GM19324 (cell line): ENCODE measurements at regions not wholly inside any gene's neighbourhood (a gene's known extent, or its start where the extent isn't known, plus 50 kb on each side); places are given as distances from the start of the nearest gene placed in this dataset.

Experiments
- ATAC-seq: cut with Tn5 transposase; IDR thresholded peaks from one replicate; pipeline ENCODE4 v1.9.1; 2021; ENCODE audit warnings: mild to moderate bottlenecking, moderate library complexity; ENCODE audit not compliant: unreplicated experiment, low FRiP score

DNA sequence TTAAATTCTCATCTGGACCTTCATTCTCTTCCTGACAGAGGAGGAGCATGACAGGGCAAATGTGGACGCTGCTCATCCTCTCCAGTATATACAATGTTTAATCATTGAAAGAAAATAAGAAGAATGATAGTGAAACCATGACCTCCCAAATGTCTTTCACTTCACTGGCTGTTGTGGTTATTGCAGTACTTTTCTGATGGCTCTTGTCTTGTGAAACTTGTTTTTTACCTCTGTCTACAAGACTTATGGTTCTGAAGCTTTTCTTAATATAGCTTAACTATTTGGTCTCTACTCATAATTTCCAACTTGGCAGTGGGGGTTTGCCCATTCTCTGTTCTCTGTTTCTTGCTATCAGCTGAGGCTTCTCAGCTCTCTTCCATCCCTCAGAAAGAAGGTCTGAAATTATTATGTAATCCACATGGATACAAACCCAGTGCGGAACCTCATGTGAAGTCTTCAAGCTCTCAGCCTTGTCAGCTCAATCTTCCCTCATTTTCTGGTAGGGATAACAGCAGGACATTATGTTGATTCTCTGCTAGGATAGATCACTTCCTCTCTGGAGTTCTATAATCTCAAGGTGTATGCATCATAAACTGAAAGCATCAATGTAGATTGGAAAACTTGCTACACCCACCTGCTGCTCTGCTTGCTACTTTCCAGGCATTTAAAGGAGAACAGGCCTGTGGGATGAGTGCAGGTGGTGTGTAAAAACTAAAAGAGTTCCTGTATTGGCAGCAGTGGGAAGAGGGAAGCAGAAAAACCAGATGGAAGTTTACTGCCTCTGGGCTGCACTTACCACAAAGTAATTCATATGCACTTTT is 250.3 kb upstream of the HTR2A start:
- peak; percentile 91 for ATAC-seq

DNA sequence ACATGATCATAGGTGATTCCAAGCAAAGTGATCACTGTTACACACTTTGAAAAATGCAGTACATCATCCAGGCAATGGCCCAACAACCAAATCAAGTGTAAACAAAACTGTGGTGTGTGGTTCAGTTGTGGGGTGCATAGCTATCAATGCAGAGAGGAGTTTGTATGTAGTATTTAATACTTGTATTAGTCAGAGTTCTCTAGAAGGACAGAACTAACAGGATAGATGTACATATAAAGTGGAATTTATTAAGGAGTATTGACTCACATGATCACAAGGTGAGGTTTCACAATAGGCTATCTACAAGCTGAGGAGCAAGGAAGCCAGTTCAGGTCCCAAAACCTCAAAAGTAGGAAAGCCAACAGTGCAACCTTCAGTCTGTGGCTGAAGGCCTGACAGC is 249.3 kb upstream of the HTR2A start:
- ATAC-seq, result no peak

DNA sequence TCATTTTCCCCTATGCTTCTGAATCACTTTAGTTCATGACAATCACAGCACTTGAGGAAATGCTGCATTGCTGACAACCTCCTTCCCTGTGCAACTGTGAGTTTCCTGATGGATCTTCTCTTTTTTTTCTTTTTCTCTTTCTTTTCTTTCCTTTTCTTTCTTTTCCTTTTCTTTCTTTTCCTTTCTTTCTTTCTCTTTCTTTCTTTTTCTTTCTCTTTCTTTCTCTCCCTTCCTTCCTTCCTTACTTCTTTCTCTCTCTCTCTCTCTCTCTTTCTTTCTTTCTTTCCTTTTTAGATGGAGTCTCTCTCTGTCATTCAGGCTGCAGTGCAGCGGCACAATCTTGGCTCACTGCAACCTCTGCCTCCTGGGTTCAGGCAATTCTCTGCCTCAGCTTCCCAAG is 247.9 kb upstream of the HTR2A start:
- ATAC-seq, result no peak

DNA sequence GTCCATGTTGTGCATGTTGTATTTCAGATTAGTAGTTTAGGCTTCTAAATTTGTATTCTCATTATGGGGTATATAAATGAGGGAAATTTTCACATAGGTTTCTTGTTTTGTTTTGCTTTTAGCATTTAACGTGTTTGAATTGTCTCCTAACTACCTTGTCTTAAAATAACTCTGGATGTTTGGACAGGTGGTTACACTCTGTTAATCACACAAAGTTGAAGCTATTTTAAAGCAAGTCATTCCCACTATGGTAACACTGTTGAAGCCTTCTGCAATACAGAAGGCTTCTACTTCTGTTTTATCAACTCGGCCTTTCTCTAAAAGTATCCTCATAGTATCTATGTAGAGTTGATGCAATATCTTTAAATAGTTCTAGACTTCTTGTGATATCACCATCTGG is 245.3 kb upstream of the HTR2A start:
- ATAC-seq, result no peak

DNA sequence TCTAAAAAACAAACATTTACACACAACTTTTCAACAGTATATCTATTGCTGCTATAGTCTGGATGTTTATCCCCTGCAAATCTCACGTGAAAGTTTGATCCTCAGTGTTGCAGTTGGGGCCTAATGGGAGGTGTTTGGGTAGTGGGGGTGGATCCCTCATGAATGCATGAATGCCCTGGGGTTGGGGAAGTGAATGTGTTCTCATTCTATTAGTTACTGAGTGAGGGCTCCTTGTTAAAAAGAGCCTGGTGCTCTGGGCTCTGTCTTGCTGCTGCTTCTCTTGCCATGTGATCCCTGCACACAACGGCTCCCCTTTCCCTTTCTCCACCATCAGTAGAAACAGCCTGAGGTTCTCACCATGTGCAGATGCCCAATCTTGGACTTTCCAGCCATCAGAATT is 242.7 kb upstream of the HTR2A start:
- ATAC-seq, result no peak

DNA sequence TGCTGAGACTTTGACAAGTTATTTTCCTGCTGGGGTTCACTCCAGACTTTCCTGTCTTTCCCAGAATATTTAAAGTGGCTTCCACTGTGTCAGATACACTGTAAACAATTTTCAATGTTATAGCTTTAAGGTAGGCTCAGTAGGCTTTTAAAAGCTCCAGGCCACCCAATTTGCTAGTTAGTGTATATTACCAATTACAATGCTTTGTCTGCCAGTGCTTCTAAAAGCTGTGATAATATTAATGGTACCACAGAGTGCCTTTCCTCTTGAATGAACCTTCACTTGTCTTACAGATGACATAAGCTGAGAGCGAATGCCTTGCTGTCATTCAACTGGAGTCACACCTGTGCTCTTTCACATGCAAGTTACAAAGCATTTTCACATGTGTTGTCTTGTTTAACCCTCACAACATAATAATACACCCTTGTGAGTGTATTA is 239.7 kb upstream of the HTR2A start:
- no peak for ATAC-seq

DNA sequence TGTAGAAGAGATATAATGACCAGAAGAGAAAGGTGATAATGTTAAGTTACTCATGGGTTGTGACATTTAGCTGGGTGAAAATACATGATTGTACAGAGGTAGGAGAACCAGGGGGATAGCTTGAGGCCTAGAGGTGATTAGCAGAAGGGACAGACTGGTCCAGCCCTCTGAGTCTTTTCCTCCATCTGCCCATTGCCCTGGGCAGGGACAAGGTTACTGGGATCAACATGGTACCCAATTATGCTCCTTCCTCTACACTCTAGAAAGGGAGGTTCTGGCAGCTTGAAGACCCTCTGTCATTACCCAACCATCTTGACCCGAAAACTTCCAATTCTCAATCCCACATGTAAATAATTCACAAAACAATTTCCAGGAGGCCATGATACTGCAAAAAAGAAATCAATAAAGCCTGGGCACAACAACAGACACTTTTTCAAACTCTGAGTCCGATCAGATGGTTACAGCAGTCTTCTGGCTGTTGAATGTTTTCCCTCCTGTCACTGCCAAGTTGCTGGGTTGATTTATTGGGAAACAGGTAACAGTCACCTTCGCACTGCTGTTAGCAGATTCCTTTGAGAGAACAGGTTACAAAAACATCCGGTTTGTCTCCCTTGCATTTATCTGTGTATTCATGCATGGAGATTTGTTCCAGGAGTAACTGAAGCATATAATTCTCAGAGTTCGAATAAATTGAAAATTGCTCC is 239.1 kb upstream of the HTR2A start:
- no peak for ATAC-seq

DNA sequence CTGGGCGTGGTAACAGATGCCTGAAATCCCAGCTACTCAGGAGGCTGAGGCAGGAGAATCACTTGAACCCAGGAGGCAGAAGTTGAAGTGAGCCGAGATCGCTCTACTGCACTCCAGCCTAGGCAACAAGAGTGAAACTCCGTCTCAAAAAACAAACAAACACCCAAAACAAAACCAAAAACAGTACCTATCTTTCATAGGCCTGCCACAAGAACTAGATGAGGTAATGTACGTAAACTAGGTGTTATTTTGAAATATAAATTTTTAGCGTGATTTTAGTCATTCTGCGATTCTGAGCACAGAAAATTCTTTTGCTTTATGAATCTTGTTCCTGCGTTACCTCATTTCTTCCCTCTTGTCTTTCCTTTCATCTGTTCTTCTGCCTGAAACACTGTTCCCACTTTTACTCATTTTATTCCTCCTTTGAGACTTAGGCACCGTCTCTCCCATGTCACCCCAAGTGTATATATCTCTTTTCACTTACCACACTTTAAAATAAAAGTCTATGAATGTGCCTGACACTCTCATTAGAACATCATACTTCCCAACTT is 238.2 kb upstream of the HTR2A start:
- no peak for ATAC-seq

DNA sequence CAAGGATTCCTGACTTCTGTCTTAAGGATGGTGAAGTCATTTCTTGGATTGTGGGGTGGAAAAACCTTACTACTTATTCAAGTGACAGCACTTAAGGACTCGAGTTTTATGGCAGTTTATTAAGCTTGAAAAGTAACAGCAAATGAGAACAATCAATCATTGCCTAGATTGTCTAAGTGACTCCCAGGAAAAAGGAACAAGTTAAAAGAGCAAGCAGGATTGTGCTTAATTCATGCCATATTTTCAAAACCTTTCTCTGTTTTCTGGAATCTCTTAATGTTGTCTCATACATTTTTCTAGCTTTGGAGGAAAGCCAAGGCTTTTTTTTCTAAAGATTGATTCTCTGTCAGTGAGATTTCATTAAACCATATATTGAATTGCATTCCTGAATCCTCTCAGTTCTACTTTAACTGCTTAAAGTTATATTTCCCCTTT is 236.2 kb upstream of the HTR2A start:
- ATAC-seq, result no peak

DNA sequence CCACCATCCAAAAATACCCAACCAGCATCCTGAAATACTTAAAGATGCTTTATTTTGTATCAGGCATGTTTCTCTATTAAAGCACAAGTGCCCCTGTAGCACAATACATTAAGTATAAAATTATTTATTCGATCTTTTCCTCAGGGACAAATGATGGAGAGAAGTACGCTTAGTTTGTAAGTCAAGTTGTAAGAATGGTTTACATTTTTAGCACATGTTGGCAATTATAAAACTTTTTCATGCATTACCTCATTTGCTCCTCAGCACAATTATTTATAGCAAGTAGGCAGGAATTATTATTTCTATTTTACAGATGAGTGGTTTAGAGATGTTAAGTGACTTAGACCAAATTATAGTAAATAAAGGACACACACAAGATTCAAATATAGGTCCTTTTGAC is 232.6 kb upstream of the HTR2A start:
- no peak for ATAC-seq

DNA sequence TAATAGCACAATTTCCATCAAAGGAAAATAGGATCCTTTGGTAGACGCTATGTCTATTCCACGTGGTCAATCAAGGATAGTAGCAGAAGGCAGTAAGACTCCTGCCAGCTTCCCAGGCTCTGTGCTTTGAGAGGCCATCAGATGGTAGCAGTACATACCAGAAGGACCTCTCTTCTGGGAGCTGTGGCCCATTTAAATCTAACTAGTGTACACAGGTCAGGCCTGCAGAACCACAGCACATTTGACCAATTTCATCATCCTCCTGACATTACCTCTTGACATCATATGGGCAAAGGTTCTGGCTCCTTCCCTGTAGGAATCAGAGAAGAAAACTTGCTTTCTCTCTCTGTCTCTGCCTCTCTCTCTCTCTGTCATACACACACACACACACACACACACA is 229.6 kb upstream of the HTR2A start:
- no peak for ATAC-seq

DNA sequence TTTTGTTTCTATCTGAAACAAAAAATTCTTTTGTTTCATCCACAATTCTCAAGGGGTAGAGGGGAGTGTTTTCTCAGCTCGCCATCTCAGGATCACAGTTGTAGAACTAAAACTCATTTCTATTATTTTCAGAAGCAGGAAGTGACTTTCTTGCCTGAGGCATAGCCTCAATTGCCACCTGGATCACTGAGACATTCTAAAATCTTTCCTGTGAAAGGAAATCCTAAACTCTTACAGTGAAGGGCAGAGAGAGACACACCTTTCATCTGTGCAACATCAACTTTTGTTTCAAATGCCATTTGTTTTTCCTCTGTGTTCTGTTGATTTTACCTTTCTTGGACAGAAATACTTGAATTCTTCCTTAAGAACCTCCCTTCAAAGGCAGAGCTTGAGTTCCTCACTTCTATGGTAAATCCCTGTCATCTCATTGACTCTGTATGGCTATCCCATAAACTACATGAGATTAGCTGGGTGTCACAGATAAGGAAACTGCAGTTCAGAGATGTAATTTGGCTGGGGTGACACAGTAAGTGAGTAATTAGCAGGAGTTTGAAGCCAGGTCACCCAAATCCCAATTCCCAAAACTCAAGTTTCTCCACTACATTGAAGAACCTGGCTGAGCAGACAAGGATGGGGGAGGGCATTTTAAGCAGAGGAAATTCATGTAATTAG is 224.4 kb upstream of the HTR2A start:
- ATAC-seq, result no peak

DNA sequence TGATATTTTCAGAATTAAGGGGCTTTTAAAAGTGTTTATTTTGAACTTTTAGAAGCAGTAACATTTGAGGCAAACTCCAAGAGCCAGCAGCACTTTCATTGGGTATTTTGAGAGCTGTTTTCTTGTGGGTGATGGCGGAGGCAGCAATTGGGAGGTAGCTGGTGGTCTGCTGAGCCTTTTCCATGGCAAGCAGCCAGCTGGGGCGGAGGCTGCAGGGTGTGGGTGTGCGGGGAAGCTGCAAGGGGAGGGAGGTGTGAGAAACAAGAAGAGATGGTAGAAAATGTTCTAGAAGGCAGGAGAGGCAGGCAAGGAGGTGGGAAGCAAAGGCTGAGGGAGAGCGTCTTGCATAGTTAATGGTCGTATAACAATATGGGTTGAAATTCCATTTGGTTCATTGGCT is 223.4 kb upstream of the HTR2A start:
- ATAC-seq, result no peak

DNA sequence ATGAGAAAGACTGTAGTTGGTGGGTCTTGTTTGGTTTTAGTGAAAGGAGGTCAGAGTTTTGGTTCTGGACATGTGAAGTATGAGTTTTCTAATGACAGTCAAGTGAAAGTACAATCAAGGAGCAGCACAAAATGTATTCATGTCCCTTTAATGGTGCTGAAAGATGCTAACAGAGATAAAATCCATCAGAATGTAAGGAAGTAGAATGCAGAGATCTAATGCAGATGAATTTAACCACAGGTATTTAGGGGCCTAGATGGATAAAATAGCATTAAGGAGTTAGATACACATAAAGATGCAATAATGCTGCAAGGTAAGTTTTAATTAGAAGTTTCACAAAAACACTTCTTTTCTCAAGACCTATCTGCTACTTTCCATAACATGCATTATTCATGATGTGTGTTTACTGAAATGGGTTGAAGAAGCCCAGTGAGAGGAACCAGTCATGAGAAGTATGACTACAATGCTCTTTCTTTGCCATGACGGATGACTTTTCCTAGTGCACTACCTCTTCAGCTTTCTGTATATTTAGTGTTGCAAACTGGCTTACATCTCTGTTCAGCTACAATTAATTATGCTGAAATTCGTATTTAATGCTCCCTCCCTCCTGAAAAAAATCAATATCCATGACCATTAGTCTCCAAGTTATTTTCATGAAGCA is 222.9 kb upstream of the HTR2A start:
- ATAC-seq, result no peak

DNA sequence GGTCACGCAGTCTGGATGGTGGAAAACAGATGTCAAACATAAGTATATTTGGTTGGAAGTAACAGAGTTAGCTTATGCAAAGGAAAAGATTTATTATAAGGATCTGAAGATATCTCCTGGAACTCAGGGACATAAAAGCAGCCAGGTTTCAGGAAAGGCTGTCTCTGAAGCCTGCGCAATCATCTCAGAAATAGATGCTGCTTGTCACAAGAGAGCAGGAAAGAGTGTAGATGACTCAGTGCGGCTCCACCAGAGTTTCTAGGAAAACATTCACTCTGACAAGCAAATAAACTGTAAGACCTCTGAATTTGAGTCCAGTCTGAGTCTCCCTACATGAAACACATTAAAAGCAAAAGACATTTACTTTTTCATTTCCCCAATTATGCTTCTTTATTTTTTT is 220.4 kb upstream of the HTR2A start:
- ATAC-seq, result no peak

DNA sequence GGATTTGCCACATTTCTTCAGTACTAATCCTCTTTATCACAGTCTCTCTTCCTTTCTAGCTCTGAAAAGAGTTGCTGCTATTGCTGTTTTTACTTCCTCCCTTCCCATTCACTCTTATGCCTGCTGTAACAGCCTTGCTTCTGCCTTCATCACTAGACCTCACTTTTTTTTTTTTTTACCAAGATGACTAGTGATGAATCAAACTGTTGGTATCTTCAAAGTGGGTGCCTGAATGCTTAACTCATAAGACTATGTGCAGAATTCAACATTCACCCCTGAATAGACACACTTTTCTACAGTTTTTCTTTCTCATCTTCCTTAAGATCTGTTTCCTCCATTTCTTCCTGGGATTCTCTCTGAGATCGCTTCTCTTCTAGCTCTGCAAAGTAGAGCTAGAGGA is 217.2 kb upstream of the HTR2A start:
- no peak for ATAC-seq

DNA sequence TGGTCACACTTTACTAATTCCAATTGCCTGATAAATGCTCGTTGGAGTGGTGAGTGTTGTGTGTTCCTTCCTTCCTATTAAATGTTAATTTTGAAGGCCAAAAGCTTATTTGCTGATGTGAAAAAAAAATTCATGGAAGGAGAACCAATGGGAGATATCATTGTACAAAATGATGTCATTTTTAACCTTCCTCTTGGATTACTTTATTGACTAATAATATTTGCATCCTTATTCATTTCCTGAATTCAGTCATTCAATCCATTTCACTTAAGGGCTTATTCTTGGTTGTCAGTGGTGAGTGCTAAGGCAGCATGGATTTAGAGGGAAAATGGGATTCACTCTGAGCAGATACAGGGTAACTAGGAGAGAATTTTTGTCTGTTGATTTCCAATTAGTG is 216.0 kb upstream of the HTR2A start:
- no peak for ATAC-seq

DNA sequence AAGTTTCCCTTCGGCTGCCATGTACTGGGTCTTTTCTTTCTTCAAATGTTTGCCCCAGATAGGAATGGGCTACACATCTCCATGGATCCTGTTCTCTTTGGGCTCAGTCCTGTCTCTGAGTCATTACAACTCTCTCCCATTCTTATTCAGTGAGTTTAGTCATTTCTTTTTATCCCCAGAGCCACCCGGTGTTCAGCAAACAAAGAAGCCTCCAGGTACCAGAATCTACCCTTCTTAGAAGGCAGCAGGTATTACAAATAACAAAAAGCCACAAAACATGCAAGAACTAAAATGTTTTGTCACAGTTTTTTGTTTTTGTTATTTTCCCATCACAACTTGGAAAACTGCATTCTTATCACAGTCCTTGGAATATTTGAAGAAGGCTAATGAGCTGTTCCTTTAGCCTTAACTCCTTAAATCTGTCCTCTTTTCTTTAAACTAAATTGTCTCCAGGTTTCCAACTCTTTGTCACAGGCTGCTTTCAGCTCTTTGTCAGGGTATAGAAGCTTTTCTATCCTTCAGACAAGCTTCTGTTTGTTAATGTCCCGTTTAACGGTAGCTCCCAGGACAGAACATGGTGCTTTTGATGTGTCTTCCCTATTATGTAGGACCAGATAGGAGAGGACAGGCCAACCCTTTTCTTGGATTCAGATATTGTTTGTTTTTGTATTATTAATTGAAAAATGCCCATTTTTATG is 215.5 kb upstream of the HTR2A start:
- ATAC-seq, result no peak

DNA sequence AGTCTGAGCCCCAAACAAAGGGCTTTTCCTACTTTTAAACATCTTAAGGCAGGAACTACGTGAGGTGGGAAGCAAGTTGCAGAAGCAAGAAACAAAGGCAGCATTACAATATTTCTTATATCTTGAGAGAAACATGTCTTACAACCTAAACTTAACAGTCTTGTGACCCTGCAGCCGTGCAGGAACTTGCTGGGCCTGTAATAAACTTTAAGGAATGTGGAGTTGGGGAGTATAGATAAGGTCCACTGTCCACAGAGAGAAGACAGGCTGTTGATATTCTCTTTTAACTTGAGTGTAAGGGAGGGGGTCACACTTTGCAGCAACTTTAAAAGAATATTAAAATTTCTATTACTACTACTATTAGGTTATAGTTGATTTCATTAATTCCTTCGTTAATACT is 214.6 kb upstream of the HTR2A start:
- ATAC-seq, result no peak

DNA sequence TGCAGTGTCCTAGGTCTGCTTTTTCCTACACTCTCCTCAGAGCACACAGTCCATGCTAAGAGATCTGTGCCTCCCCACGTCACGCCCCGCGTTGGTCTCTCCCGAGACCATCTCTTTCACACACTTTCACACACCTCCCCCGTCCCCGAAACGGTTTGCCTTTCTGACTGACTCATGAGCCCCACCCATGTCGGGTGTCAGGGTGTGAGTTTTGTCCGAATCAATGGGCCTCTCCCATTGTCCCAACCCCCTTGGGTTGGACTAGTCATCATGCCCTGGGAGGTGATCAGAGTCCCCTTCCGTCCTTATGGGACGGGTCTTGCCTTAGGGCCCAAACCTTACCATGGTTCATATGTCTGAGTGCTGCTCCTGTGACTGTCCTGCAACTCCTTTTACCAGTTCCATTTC is 214.0 kb upstream of the HTR2A start:
- no peak for ATAC-seq
